Skeletal muscle tissue (tissue), 3 donors: ENCODE measurements at regions not wholly inside any gene's neighbourhood (a gene's known extent, or its start where the extent isn't known, plus 50 kb on each side); places are given as distances from the start of the nearest gene placed in this dataset.

ENCODE experiments used
- H3K27ac ChIP-seq: one replicate; pipeline ENCODE4 v1.7.0; 2013; ENCODE audit warnings: mild to moderate bottlenecking, low read depth, low read length, inconsistent platforms
- H3K27me3 ChIP-seq, 3 donors: one replicate each; pipeline ENCODE4 v1.7.0; 2013; ENCODE audit warnings: low read length in 3 of 3; ENCODE audit not compliant: control insufficient read depth in 3 of 3, insufficient read depth in 3 of 3
- H3K36me3 ChIP-seq, 3 donors: one replicate each; pipeline ENCODE4 v1.7.0; 2013; ENCODE audit warnings: low read length in 3 of 3; ENCODE audit not compliant: control insufficient read depth in 3 of 3, insufficient read depth in 3 of 3
- H3K4me1 ChIP-seq, 3 donors: one replicate each; pipeline ENCODE4 v1.7.0; 2013; ENCODE audit warnings: low read length in 3 of 3, mild to moderate bottlenecking in 3 of 3; ENCODE audit not compliant: control insufficient read depth in 3 of 3, insufficient read depth in 3 of 3
- H3K4me3 ChIP-seq, 3 donors: one replicate each; pipeline ENCODE4 v1.7.0; 2013; ENCODE audit warnings: low read length in 3 of 3
- H3K9ac ChIP-seq, 3 donors: one replicate each; pipeline ENCODE4 v1.7.0; 2013; ENCODE audit warnings: low read length in 3 of 3, mild to moderate bottlenecking in 3 of 3, moderate library complexity in 2 of 3, low read depth in 1 of 3
- H3K9me3 ChIP-seq, 3 donors: one replicate each; pipeline ENCODE4 v1.7.0; 2013; ENCODE audit warnings: low read length in 3 of 3; ENCODE audit not compliant: control insufficient read depth in 3 of 3
- donor health status: Osteomylitis.

GRCh38 chr10:111199587-111199986 is 122.8 kb downstream of the ADRA2A start:
- H3K9me3 ChIP-seq, result no peaks in the 10 kb centered on the region
- H3K27ac ChIP-seq, result no peak overlapping the region
- no peak overlapping the region for H3K4me3 ChIP-seq
- H3K27me3 ChIP-seq, result no peaks in the 10 kb centered on the region
- no peaks in the 10 kb centered on the region for H3K36me3 ChIP-seq
- peaks cover 0 to 2% (median 0%) of the 10 kb centered on the region in 3 donors for H3K4me1 ChIP-seq
- H3K9ac ChIP-seq, result no peak overlapping the region

- Histone ChIP-seq H3K27ac (no peak overlapping the region), H3K4me3 (no peak overlapping the region), H3K4me1 (peaks cover 0 to 2% (median 0%) of the 10 kb centered on the region in 3 donors), H3K36me3 (no peaks in the 10 kb centered on the region), H3K9me3 (no peaks in the 10 kb centered on the region), H3K9ac (no peak overlapping the region), H3K27me3 (peaks cover 0 to 2% (median 0%) of the 10 kb centered on the region in 3 donors)
Measured at GRCh38 chr10:111200505-111201186, 123.8 kb downstream of the ADRA2A start.

- H3K27me3 ChIP-seq, result peaks cover 0 to 11% (median 5%) of the 10 kb centered on the region in 3 donors
- H3K36me3 ChIP-seq, result no peaks in the 10 kb centered on the region
- H3K4me3 ChIP-seq, result no peak overlapping the region
- peaks cover 0 to 2% (median 0%) of the 10 kb centered on the region in 3 donors for H3K4me1 ChIP-seq
- H3K9ac ChIP-seq, result no peak overlapping the region
- H3K27ac ChIP-seq, result no peak overlapping the region
- no peaks in the 10 kb centered on the region for H3K9me3 ChIP-seq
Measured at GRCh38 chr10:111203615-111204014, 126.8 kb downstream of the ADRA2A start.

GRCh38 chr10:111204838-111205237 is 128.0 kb downstream of the ADRA2A start:
- no peaks in the 10 kb centered on the region for H3K9me3 ChIP-seq
- H3K36me3 ChIP-seq, result no peaks in the 10 kb centered on the region
- H3K9ac ChIP-seq, result no peak overlapping the region
- no peak overlapping the region for H3K4me3 ChIP-seq
- H3K4me1 ChIP-seq, result peaks cover 0 to 2% (median 0%) of the 10 kb centered on the region in 3 donors
- no peak overlapping the region for H3K27ac ChIP-seq
- H3K27me3 ChIP-seq, result peaks cover 0 to 11% (median 10%) of the 10 kb centered on the region in 3 donors

- H3K4me1 ChIP-seq, result peaks cover 0 to 2% (median 0%) of the 10 kb centered on the region in 3 donors
- H3K9me3 ChIP-seq, result no peaks in the 10 kb centered on the region
- no peak overlapping the region for H3K4me3 ChIP-seq
- H3K36me3 ChIP-seq, result no peaks in the 10 kb centered on the region
- no peak overlapping the region for H3K9ac ChIP-seq
- no peak overlapping the region for H3K27ac ChIP-seq
- peaks cover 0 to 11% (median 10%) of the 10 kb centered on the region in 3 donors for H3K27me3 ChIP-seq
Measured at GRCh38 chr10:111206521-111206920, 129.7 kb downstream of the ADRA2A start.

- Histone ChIP-seq H3K4me3 (no peak overlapping the region), H3K27me3 (peaks cover 0 to 11% (median 10%) of the 10 kb centered on the region in 3 donors)
Measured at GRCh38 chr10:111207500-111207899, 130.7 kb downstream of the ADRA2A start.

GRCh38 chr10:111208951-111209350 is 132.1 kb downstream of the ADRA2A start:
- no peaks in the 10 kb centered on the region for H3K36me3 ChIP-seq
- peaks cover 0 to 11% (median 10%) of the 10 kb centered on the region in 3 donors for H3K27me3 ChIP-seq
- H3K27ac ChIP-seq, result no peak overlapping the region
- no peak overlapping the region for H3K4me3 ChIP-seq
- H3K4me1 ChIP-seq, result no peaks in the 10 kb centered on the region
- H3K9ac ChIP-seq, result no peak overlapping the region
- H3K9me3 ChIP-seq, result no peaks in the 10 kb centered on the region

More at GRCh38 chr10:111207500-111207899, 130.7 kb downstream of the ADRA2A start:
- no peaks in the 10 kb centered on the region for H3K36me3 ChIP-seq
- H3K4me1 ChIP-seq, result peaks cover 0 to 2% (median 0%) of the 10 kb centered on the region in 3 donors
- H3K9ac ChIP-seq, result no peak overlapping the region
- no peaks in the 10 kb centered on the region for H3K9me3 ChIP-seq
- H3K27ac ChIP-seq, result no peak overlapping the region

GRCh38 chr10:111209692-111210091 is 132.9 kb downstream of the ADRA2A start:
- Histone ChIP-seq H3K36me3 (no peaks in the 10 kb centered on the region), H3K9me3 (no peaks in the 10 kb centered on the region), H3K27me3 (peaks cover 0 to 11% (median 10%) of the 10 kb centered on the region in 3 donors), H3K9ac (no peak overlapping the region), H3K27ac (no peak overlapping the region), H3K4me3 (no peak overlapping the region), H3K4me1 (no peaks in the 10 kb centered on the region)

- Histone ChIP-seq H3K27me3 (peaks cover 0 to 10% (median 8%) of the 10 kb centered on the region in 3 donors), H3K4me3 (no peak overlapping the region), H3K4me1 (no peaks in the 10 kb centered on the region), H3K9me3 (no peaks in the 10 kb centered on the region), H3K36me3 (no peaks in the 10 kb centered on the region), H3K27ac (no peak overlapping the region), H3K9ac (no peak overlapping the region)
Measured at GRCh38 chr10:111211241-111211640, 134.4 kb downstream of the ADRA2A start.

- no peak overlapping the region for H3K4me3 ChIP-seq
- no peaks in the 10 kb centered on the region for H3K4me1 ChIP-seq
- H3K27me3 ChIP-seq, result peaks cover 0 to 8% (median 5%) of the 10 kb centered on the region in 3 donors
- no peak overlapping the region for H3K27ac ChIP-seq
- H3K36me3 ChIP-seq, result no peaks in the 10 kb centered on the region
- H3K9me3 ChIP-seq, result no peaks in the 10 kb centered on the region
- no peak overlapping the region for H3K9ac ChIP-seq
Measured at GRCh38 chr10:111211706-111212105, 134.9 kb downstream of the ADRA2A start.
